Activated T-helper 9 cell treated with anti-CD3 and anti-CD28 coated beads, Interleukin-2, amount 50 U/mL, for 16 hours (primary cell): ENCODE measurements at regions not wholly inside any gene's neighbourhood (a gene's known extent, or its start where the extent isn't known, plus 50 kb on each side); places are given as distances from the start of the nearest gene placed in this dataset.

ENCODE experiments used
- DNase-seq: peaks from one replicate; pipeline ENCODE4 v3.0.0-alpha.2; 2020; ENCODE audit warnings: low read depth

GRCh38 chr3:106755336-106755735, 621.9 kb upstream of the CCDC54 start:
- DNase-seq: no peak

GRCh38 chr3:106756901-106757300, 620.3 kb upstream of the CCDC54 start:
- DNase-seq: no peak

GRCh38 chr3:106758459-106758858, 618.8 kb upstream of the CCDC54 start:
- DNase-seq: no peak

GRCh38 chr3:106759731-106760130, 617.5 kb upstream of the CCDC54 start:
- no peak for DNase-seq

GRCh38 chr3:106765342-106765741, 611.9 kb upstream of the CCDC54 start:
- no peak for DNase-seq

- no peak for DNase-seq
Measured at GRCh38 chr3:106768941-106769480, 608.2 kb upstream of the CCDC54 start.

GRCh38 chr3:106773795-106774194, 603.4 kb upstream of the CCDC54 start:
- no peak for DNase-seq

GRCh38 chr3:106783231-106783630, 594.0 kb upstream of the CCDC54 start:
- DNase-seq: no peak

GRCh38 chr3:106789276-106789675, 588.0 kb upstream of the CCDC54 start:
- no peak for DNase-seq

- DNase-seq: no peak
Measured at GRCh38 chr3:106792716-106793115, 584.5 kb upstream of the CCDC54 start.

GRCh38 chr3:106794442-106794841, 582.8 kb upstream of the CCDC54 start:
- no peak for DNase-seq

- DNase-seq: no peak
Measured at GRCh38 chr3:106795553-106795952, 581.7 kb upstream of the CCDC54 start.

- no peak for DNase-seq
Measured at GRCh38 chr3:106797461-106797860, 579.8 kb upstream of the CCDC54 start.

GRCh38 chr3:106805625-106806024, 571.6 kb upstream of the CCDC54 start:
- DNase-seq: no peak

GRCh38 chr3:106806964-106807363, 570.3 kb upstream of the CCDC54 start:
- DNase-seq: no peak

GRCh38 chr3:106809041-106809440, 568.2 kb upstream of the CCDC54 start:
- DNase-seq: no peak

- no peak for DNase-seq
Measured at GRCh38 chr3:106809623-106810299, 567.5 kb upstream of the CCDC54 start.

GRCh38 chr3:106810300-106810875, 566.9 kb upstream of the CCDC54 start:
- DNase-seq: no peak

- no peak for DNase-seq
Measured at GRCh38 chr3:106811376-106811775, 565.9 kb upstream of the CCDC54 start.

GRCh38 chr3:106813742-106814141, 563.5 kb upstream of the CCDC54 start:
- no peak for DNase-seq

GRCh38 chr3:106814231-106814630, 563.0 kb upstream of the CCDC54 start:
- DNase-seq: no peak

GRCh38 chr3:106816838-106817237, 560.4 kb upstream of the CCDC54 start:
- no peak for DNase-seq

- DNase-seq: no peak
Measured at GRCh38 chr3:106817706-106818105, 559.5 kb upstream of the CCDC54 start.

GRCh38 chr3:106819440-106819839, 557.8 kb upstream of the CCDC54 start:
- DNase-seq: no peak
